ENCODE measurements at regions not wholly inside any gene's neighbourhood (a gene's known extent, or its start where the extent isn't known, plus 50 kb on each side); places are given as distances from the start of the nearest gene placed in this dataset.

GRCh38 chr6:79861023-79861422, 86.3 kb downstream of the ELOVL4 start:
- intact Hi-C loops (cut with DNase I) = no loop called here

DNA sequence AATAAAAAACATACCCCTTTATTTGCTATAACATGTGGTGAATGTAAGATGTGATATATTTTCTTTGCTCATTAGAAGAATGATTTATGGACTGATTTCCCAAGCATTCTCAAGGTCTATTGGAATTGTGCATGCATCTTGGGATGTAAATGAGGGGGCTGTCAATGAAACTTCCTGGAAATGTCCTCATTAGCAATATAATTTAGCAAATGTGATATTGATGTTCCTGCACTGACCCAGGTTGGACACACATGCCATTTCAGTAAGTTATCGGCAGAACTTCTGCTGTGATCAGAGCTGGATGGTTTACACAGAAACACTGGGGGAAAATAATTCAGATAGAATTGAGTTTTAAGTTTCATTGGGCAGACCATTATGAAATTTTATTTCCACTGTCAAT, 99.9 kb downstream of the ELOVL4 start:
- intact Hi-C loops (cut with DNase I) = no loop called here
- Histone ChIP-seq H3K27me3 (no peaks in the 10 kb centered on the region), H3K4me1 (no peaks in the 10 kb centered on the region), H3K4me3 (no peak overlapping the region), H3K27ac (no peak overlapping the region), H3K36me3 (no peaks in the 10 kb centered on the region), H3K9me3 (no peaks in the 10 kb centered on the region)
- TF ChIP-seq POLR2AphosphoS5 (IDR thresholded peaks at IDR 0.05; ENCODE audit: insufficient read depth in 1 of 2, low read depth in 1 of 2) (no peak), POLR2A (IDR thresholded peaks at IDR 0.05) (no peak)
- TF ChIP-seq, protein P1, sequence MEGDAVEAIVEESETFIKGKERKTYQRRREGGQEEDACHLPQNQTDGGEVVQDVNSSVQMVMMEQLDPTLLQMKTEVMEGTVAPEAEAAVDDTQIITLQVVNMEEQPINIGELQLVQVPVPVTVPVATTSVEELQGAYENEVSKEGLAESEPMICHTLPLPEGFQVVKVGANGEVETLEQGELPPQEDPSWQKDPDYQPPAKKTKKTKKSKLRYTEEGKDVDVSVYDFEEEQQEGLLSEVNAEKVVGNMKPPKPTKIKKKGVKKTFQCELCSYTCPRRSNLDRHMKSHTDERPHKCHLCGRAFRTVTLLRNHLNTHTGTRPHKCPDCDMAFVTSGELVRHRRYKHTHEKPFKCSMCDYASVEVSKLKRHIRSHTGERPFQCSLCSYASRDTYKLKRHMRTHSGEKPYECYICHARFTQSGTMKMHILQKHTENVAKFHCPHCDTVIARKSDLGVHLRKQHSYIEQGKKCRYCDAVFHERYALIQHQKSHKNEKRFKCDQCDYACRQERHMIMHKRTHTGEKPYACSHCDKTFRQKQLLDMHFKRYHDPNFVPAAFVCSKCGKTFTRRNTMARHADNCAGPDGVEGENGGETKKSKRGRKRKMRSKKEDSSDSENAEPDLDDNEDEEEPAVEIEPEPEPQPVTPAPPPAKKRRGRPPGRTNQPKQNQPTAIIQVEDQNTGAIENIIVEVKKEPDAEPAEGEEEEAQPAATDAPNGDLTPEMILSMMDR (IDR thresholded peaks at IDR 0.05) = no peak
- DNase-seq (ENCODE audit: extremely low spot score in 2 of 2) = no peak

More at GRCh38 chr6:79861023-79861422, 86.3 kb downstream of the ELOVL4 start:
- Histone ChIP-seq H3K27me3 (no peaks in the 10 kb centered on the region), H3K4me3 (no peak overlapping the region), H3K9me3 (no peaks in the 10 kb centered on the region), H3K36me3 (no peaks in the 10 kb centered on the region), H3K27ac (no peak overlapping the region), H3K4me1 (no peaks in the 10 kb centered on the region)
- DNase-seq (ENCODE audit: extremely low spot score in 2 of 2) = no peak
- TF ChIP-seq POLR2A (IDR thresholded peaks at IDR 0.05) = no peak
- TF ChIP-seq, protein P1 (IDR thresholded peaks at IDR 0.05) = no peak
- no peak for TF ChIP-seq POLR2AphosphoS5 (IDR thresholded peaks at IDR 0.05; ENCODE audit: insufficient read depth in 1 of 2, low read depth in 1 of 2)

GRCh38 chr6:79842376-79843040, 104.8 kb downstream of the ELOVL4 start:
- intact Hi-C loops (cut with DNase I) = no loop called here
- DNase-seq (ENCODE audit: extremely low spot score in 2 of 2) = no peak
- no peaks in the 10 kb centered on the region for H3K4me1 ChIP-seq
- no peak overlapping the region for H3K4me3 ChIP-seq
- no peaks in the 10 kb centered on the region for H3K27me3 ChIP-seq
- no peaks in the 10 kb centered on the region for H3K9me3 ChIP-seq
- TF ChIP-seq POLR2A (IDR thresholded peaks at IDR 0.05) = no peak
- no peak for TF ChIP-seq POLR2AphosphoS5 (IDR thresholded peaks at IDR 0.05; ENCODE audit: insufficient read depth in 1 of 2, low read depth in 1 of 2)
- TF ChIP-seq, protein P1 (IDR thresholded peaks at IDR 0.05) = no peak
- no peak overlapping the region for H3K27ac ChIP-seq
- no peaks in the 10 kb centered on the region for H3K36me3 ChIP-seq

- no peaks in the 10 kb centered on the region for H3K9me3 ChIP-seq
- DNase-seq (ENCODE audit: extremely low spot score in 2 of 2) = no peak
- H3K4me3 ChIP-seq = no peak overlapping the region
- no peaks in the 10 kb centered on the region for H3K27me3 ChIP-seq
- no peak for TF ChIP-seq POLR2A (IDR thresholded peaks at IDR 0.05)
- TF ChIP-seq, protein P1 (IDR thresholded peaks at IDR 0.05) = no peak
- H3K4me1 ChIP-seq = no peaks in the 10 kb centered on the region
- intact Hi-C loops (cut with DNase I) = no loop called here
- no peak overlapping the region for H3K27ac ChIP-seq
- H3K36me3 ChIP-seq = no peaks in the 10 kb centered on the region
Measured at GRCh38 chr6:79841577-79842375, 105.6 kb downstream of the ELOVL4 start.

DNA sequence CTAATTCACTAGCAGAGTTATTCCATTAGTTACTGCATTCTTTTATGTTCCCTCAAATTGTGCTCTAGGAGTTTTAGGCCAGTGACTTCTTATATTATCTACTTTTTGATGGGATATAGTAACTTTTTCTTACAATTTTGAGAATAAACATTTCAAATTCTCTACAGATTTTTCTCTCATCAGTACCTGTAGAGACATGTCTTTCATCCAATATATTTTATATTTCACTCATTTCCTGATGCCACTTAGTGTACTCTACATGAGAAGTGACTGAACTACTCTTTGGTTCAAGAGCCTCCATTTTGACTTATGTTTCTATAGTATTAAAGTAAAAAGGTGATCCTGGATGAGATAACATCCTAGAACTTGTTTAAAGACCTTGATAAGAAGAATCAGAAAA, 108.5 kb downstream of the ELOVL4 start:
- TF ChIP-seq POLR2AphosphoS5 (IDR thresholded peaks at IDR 0.05; ENCODE audit: insufficient read depth in 1 of 2, low read depth in 1 of 2) (no peak), POLR2A (IDR thresholded peaks at IDR 0.05) (no peak)
- TF ChIP-seq, protein P1 (IDR thresholded peaks at IDR 0.05) = no peak
- H3K4me1 ChIP-seq = no peaks in the 10 kb centered on the region
- DNase-seq (ENCODE audit: extremely low spot score in 2 of 2) = no peak
- no peaks in the 10 kb centered on the region for H3K36me3 ChIP-seq
- H3K27ac ChIP-seq = no peak overlapping the region
- intact Hi-C loops (cut with DNase I) = no loop called here
- no peak overlapping the region for H3K4me3 ChIP-seq
- no peaks in the 10 kb centered on the region for H3K27me3 ChIP-seq
- H3K9me3 ChIP-seq = no peaks in the 10 kb centered on the region

Data from vagina (tissue), 2 donors.